HG02588 (cell line): ENCODE measurements at regions not wholly inside any gene's neighbourhood (a gene's known extent, or its start where the extent isn't known, plus 50 kb on each side); places are given as distances from the start of the nearest gene placed in this dataset.
"Not testable (repeated sequence)": the region's sequence is repeated elsewhere in the genome, so short reads cannot be mapped to it uniquely, and the experiment has no call there.

Experiments used
- ATAC-seq: cut with Tn5 transposase; IDR thresholded peaks from one replicate; pipeline ENCODE4 v1.9.1; 2021; ENCODE audit warnings: mild to moderate bottlenecking, moderate library complexity; ENCODE audit not compliant: unreplicated experiment

- ATAC-seq, result no peak
Measured at GRCh38 chr1:78715181-78715661, 65.6 kb downstream of the IFI44 start.

DNA sequence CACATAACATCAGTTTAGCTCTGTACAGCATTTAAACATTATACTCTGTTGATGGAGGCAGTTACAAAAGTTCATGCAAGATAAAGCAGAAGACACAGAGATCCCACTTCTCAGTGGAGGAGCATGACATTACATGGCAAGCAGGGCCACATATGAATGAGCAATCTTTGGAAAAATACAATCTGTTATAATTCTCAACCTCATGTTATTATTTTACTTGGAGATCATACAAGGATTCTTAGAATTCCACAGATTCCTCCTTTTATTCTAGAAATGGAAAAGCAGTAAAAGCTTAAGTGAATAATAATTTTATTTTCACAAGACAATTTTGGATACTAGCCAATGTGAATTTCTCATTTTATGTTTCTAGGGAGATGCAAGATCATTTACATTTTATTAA lies 66.6 kb downstream of the IFI44 start:
- no peak for ATAC-seq

- no peak for ATAC-seq
Measured at GRCh38 chr1:78718566-78718965, 68.9 kb downstream of the IFI44 start.

DNA sequence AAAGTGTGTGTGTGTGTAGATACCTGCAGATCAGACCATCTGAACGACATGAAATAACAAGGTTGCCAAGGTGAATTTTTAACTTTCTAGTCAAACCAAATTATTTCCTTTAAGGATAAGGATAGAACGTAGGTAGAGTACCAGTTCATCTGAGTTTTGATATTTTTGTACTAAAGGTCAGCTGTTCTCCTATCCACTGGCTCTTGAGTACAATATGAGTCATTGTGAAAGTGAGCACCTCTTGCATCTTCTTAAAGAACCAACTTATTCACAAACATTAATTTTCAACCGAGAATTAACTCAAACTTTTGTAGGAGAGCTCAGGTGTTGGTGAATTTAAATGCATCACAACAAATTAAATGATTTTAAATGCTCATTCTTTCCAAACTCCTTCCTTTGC lies 71.5 kb downstream of the IFI44 start:
- ATAC-seq, result no peak

- ATAC-seq, result no peak
Measured at GRCh38 chr1:78722105-78722504, 72.5 kb downstream of the IFI44 start.

DNA sequence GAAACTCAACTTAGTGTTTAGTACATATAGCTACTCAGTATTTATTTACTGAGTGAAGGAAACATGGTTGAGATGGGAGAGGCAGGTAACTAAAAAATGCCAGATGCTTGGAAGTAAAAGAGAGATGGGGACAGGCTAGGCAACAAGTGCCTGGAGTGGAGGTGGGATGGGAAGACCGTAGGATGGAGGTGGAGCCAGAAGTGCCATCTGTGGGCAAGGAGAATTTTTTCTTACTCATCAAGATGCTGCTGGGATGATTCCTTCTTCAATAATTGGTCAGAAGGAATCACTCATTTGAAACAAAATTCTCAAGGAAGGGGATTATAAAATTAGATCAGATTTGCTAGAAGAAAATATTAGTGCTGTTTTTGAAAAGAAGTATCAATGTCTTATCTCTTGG lies 72.9 kb downstream of the IFI44 start:
- ATAC-seq, result no peak

GRCh38 chr1:78722947-78723346 lies 73.3 kb downstream of the IFI44 start:
- no peak for ATAC-seq

DNA sequence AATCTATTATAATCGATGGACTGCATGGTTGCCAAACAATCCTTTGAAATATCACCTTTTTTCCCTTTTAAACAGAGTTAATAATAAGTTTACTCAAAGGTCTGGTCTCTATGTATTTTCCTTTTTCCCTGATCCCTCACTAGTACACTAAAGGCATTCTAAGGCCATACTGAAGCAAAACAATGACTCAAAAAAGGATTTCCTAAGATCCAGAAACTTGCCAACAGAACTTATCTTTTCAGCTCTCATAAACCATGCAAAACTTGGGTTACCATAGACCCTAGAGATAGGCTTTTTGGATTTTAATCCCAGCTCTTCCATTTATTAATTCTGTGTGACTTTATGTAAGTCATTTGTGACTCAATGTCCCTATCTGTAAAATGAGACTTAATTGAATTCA lies 77.1 kb downstream of the IFI44 start:
- ATAC-seq, result no peak

- ATAC-seq, result no peak
Measured at GRCh38 chr1:78728359-78728758, 78.7 kb downstream of the IFI44 start.

DNA sequence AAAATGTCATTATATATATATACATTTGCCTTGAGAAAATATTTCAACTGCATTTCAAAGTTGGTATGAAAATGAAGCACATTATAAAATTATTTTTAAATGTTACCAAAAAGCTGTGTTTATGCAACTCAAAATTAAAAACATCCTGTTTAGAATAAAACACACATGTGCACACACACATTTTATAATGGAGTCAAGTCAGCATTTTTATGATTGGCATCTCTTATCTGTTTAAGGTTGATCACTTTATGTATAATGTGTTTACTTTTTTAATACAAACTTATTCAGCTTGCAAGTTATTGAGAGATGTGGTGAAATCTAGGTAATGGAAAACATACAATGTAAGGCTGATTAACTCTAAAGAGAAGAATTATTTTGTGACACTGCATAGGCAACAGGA lies 80.4 kb downstream of the IFI44 start:
- no peak for ATAC-seq

- ATAC-seq, result no peak
Measured at GRCh38 chr1:78731674-78732073, 82.0 kb downstream of the IFI44 start.

DNA sequence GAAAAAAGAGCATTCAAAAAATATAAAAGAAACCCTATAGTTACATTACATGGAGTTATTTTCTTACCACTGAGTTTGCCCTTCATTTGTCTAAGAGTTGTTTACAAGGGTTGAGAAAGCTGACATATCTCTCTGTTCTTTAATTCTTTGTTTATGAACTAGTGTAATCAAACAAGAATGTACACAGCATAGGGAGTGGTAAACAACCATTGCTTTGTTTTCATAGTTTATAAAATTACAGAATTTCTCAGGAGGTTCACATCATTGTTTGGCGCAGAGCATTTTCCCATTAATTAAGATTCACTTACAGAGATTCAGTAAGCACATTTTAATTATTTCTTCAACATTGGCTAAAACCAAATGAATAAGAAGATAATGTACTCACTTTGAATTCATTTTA lies 87.6 kb downstream of the IFI44 start:
- ATAC-seq, result no peak

DNA sequence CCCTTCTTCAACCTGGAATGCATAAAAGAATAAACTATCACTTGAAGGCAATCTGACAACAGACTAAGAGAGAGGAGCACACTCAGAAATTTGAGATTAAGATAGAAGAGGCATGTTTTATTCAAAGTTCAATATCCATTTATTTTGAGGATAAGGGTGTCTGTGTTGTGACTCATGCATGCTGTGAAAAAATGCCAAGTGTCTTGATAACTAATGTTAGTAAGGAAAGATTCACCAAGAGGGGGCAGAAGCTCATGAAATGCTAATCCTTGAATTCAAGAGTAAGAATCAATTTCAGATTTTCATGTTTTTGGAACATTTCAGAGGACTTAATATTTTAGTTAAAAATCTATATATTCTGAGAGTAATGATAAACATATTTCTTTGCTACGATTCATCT lies 94.0 kb downstream of the IFI44 start:
- no peak for ATAC-seq

- ATAC-seq, result no peak
Measured at GRCh38 chr1:78745111-78745510, 95.5 kb downstream of the IFI44 start.

DNA sequence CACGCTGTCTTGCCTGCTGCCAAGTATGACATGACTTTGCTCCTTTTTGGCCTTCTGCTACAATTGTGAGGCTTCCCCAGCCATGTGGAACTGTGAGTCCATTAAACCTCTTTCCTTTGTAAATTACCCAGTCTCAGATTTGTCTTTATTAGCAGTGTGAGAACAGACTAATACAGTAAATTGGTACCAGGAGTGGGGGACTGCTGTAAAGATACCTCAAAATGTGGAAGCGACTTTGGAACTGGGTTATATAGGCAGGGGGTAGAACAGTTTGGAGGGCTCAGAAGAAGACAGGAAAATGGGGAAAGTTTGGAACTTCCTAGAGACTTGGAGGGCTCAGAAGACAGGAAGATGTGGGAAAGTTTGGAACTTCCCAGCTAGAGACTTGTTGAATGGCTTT lies 104.0 kb downstream of the IFI44 start:
- ATAC-seq, result not testable (repeated sequence)

DNA sequence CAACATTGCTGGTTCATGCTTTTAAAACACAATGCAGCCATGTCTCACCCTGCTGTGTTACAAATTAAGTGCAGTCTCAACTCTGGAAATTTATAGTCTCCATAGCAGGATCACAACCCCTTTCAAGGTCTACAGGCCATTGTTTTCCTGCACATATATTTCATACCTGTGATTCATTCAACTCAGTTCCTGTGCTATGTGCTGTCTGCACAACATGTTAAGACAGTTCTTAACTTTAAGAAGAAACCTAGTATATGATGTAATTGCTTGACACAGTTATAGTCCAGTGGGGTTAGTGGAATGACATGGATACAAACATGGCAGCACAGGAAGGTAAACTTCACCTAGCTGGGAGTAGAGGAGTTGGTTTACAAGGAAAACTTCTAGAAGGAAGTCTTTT lies 106.4 kb downstream of the IFI44 start:
- no peak for ATAC-seq

- no peak for ATAC-seq
Measured at GRCh38 chr1:78758506-78758905, 108.9 kb downstream of the IFI44 start.

DNA sequence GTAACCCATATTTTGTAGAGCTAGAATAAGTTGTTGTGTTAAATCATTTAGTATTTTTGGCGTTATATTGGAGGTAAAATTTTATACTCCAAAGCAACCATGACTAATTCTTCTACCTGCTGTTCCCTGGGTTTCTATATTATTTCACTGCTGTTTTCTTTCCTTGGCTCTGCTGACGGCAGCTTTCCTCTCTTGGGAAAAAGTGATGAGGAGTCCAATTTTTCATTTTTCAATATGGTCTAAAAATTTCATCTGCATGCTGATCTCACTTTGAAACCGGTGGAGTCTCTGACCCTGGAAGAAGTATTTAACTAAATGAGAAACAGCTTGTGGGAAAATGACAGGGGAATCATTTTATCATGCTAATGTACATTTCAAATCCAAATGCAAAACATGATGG lies 110.2 kb downstream of the IFI44 start:
- no peak for ATAC-seq

GRCh38 chr1:78760858-78761257 lies 111.2 kb downstream of the IFI44 start:
- no peak for ATAC-seq

DNA sequence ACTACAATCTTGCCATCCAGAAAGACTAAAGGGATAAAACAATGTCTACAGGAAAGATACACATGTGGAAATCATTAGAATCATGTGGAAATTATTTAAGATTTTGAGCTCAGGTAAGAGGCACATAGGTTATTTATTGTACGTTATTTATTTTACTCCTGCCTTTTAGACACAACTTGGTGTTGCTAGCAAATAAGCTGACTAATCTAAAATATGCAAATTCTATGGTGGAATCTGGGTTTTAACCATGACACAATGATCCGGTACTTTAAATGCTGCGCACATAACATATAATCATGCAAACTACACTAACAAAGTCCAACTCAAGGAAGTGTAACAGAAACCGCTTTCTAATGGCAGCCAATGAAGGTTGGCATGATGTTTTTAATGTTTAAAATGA lies 112.5 kb downstream of the IFI44 start:
- no peak for ATAC-seq

- no peak for ATAC-seq
Measured at GRCh38 chr1:78765489-78765888, 115.9 kb downstream of the IFI44 start.

- ATAC-seq, result no peak
Measured at GRCh38 chr1:78779831-78780230, 130.2 kb downstream of the IFI44 start.

- no peak for ATAC-seq
Measured at GRCh38 chr1:78787544-78787943, 137.9 kb downstream of the IFI44 start.

DNA sequence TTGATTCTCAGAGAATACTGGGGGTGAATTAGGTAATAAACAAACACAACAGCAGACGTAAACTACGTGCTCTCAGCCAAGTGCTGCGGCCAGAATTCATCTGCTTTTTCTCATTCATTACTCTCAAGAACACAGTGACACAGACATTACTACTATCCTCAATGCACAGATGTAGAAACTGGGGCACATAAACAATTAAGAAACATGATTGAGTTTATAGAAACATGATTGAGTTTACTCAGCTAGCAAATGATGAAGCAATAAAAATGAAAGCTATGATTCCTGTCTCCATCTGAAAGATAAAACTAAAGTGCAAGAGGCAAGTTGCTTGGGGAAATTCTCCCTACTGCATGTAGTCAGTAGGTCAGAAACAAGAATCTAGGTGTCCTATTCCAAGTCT lies 140.5 kb downstream of the IFI44 start:
- no peak for ATAC-seq
